Endodermal cell (in vitro differentiated cells): ENCODE measurements at regions not wholly inside any gene's neighbourhood (a gene's known extent, or its start where the extent isn't known, plus 50 kb on each side); places are given as distances from the start of the nearest gene placed in this dataset.

Experiments
- DNase-seq: peaks from one replicate; pipeline ENCODE4 v3.0.0-alpha.2; 2017
- H3K27ac ChIP-seq: 2 replicates; pipeline ENCODE4 v1.5.1; 2013; ENCODE audit warnings: mild to moderate bottlenecking, low read depth, low read length, moderate library complexity
- H3K27me3 ChIP-seq: 2 replicates; pipeline ENCODE4 v1.6.1; 2013; ENCODE audit warnings: mild to moderate bottlenecking, low read length, moderate library complexity; ENCODE audit not compliant: insufficient read depth, control insufficient read depth, poor library complexity, severe bottlenecking
- H3K36me3 ChIP-seq: 2 replicates; pipeline ENCODE4 v1.7.0; 2013; ENCODE audit warnings: mild to moderate bottlenecking, low read length, moderate library complexity; ENCODE audit not compliant: control insufficient read depth, insufficient read depth
- H3K4me1 ChIP-seq: one replicate; pipeline ENCODE4 v1.7.0; 2013; ENCODE audit warnings: low read length; ENCODE audit not compliant: control insufficient read depth, insufficient read depth
- H3K4me3 ChIP-seq: 2 replicates; pipeline ENCODE4 v1.5.1; 2013; ENCODE audit warnings: mild to moderate bottlenecking, low read length, moderate library complexity
- H3K9ac ChIP-seq: 2 replicates; pipeline ENCODE4 v1.6.1; 2013; ENCODE audit warnings: mild to moderate bottlenecking, low read length, moderate library complexity; ENCODE audit not compliant: poor library complexity, severe bottlenecking; ENCODE audit errors: extremely low read depth
- H3K9me3 ChIP-seq: 2 replicates; pipeline ENCODE4 v1.6.1; 2013; ENCODE audit warnings: mild to moderate bottlenecking, low read length, moderate library complexity; ENCODE audit not compliant: control insufficient read depth
- H3K27ac Mint-ChIP-seq: 2 replicates; pipeline ENCODE4 v1.8.0; 2020; ENCODE audit warnings: mixed read lengths
- H3K27me3 Mint-ChIP-seq: 2 replicates; pipeline ENCODE4 v1.8.0; 2021; ENCODE audit warnings: mild to moderate bottlenecking, mixed read lengths; ENCODE audit not compliant: insufficient read depth
- H3K36me3 Mint-ChIP-seq: 2 replicates; pipeline ENCODE4 v1.8.0; 2020; ENCODE audit warnings: low read depth, mixed read lengths
- H3K4me1 Mint-ChIP-seq: 2 replicates; pipeline ENCODE4 v1.8.0; 2020; ENCODE audit warnings: mixed read lengths
- H3K4me3 Mint-ChIP-seq: 2 replicates; pipeline ENCODE4 v1.8.0; 2020; ENCODE audit warnings: mild to moderate bottlenecking, moderate library complexity, mixed read lengths
- H3K9me3 Mint-ChIP-seq: 2 replicates; pipeline ENCODE4 v1.8.0; 2020; ENCODE audit warnings: mild to moderate bottlenecking, mixed read lengths
- CTCF ChIP-seq: fragments of 200-600 bp; sonication (generic); conservative IDR thresholded peaks from 2 replicates; pipeline ENCODE4 v1.5.0; 2021; ENCODE audit warnings: antibody characterized with exemption, mild to moderate bottlenecking
- WGBS, 2 experiments: methylation state at CpG; one replicate each; pipeline versions ENCODE4 v1.1.5 to v1.1.7; 2013; ENCODE audit warnings: missing lambda C conversion rate in 2 of 2, mixed read lengths in 1 of 2; ENCODE audit not compliant: insufficient coverage in 1 of 2, insufficient read length in 1 of 2; 5-methylcytosine and 5-hydroxymethylcytosine counted together

GRCh38 chr3:80649170-80649569, 881.4 kb upstream of the ROBO1 start:
- Histone ChIP-seq H3K36me3 (no peaks in the 10 kb centered on the region), H3K4me1 (no peaks in the 10 kb centered on the region), H3K27ac (no peak overlapping the region), H3K4me3 (no peak overlapping the region), H3K27me3 (no peaks in the 10 kb centered on the region), H3K9ac (no peak overlapping the region), H3K9me3 (peaks cover 9% of the 10 kb centered on the region)
- Mint-ChIP-seq H3K27me3 (no peaks in the 10 kb centered on the region), H3K9me3 (peaks cover 17% of the 10 kb centered on the region), H3K4me3 (no peak overlapping the region), H3K36me3 (peaks cover 6% of the 10 kb centered on the region), H3K4me1 (no peaks in the 10 kb centered on the region), H3K27ac (no peak overlapping the region)
- no peak for TF ChIP-seq CTCF
- DNase-seq = no peak

- Histone ChIP-seq H3K27me3 (no peaks in the 10 kb centered on the region), H3K36me3 (no peaks in the 10 kb centered on the region), H3K4me1 (no peaks in the 10 kb centered on the region), H3K9me3 (no peaks in the 10 kb centered on the region), H3K27ac (no peak overlapping the region), H3K9ac (no peak overlapping the region), H3K4me3 (no peak overlapping the region)
- H3K27me3 Mint-ChIP-seq = no peaks in the 10 kb centered on the region
- 90 to 95% methylated on average over 2 to 4 of the region's 4 CpGs for WGBS, 2 experiments
- H3K4me3 Mint-ChIP-seq = no peak overlapping the region
- DNase-seq = no peak
- TF ChIP-seq CTCF = no peak
- H3K36me3 Mint-ChIP-seq = no peaks in the 10 kb centered on the region
- H3K9me3 Mint-ChIP-seq = no peaks in the 10 kb centered on the region
- no peak overlapping the region for H3K27ac Mint-ChIP-seq
- H3K4me1 Mint-ChIP-seq = no peaks in the 10 kb centered on the region
Measured at GRCh38 chr3:80643421-80643820, 875.6 kb upstream of the ROBO1 start.

GRCh38 chr3:80618295-80619256, 850.8 kb upstream of the ROBO1 start:
- Histone ChIP-seq H3K9me3 (no peaks in the 10 kb centered on the region), H3K9ac (no peak overlapping the region), H3K4me1 (no peaks in the 10 kb centered on the region), H3K27me3 (no peaks in the 10 kb centered on the region), H3K36me3 (no peaks in the 10 kb centered on the region), H3K27ac (no peak overlapping the region), H3K4me3 (no peak overlapping the region)
- Mint-ChIP-seq H3K9me3 (no peaks in the 10 kb centered on the region), H3K4me3 (no peak overlapping the region), H3K4me1 (no peaks in the 10 kb centered on the region), H3K27me3 (no peaks in the 10 kb centered on the region), H3K27ac (no peak overlapping the region), H3K36me3 (no peaks in the 10 kb centered on the region)
- no peak for TF ChIP-seq CTCF
- WGBS, 2 experiments = 81 to 100% methylated on average over 2 to 8 of the region's 8 CpGs
- DNase-seq = no peak
